Erythroblast (primary cell): ENCODE measurements at regions not wholly inside any gene's neighbourhood (a gene's known extent, or its start where the extent isn't known, plus 50 kb on each side); places are given as distances from the start of the nearest gene placed in this dataset.

ENCODE experiments used
- GATA1 ChIP-seq: IDR thresholded peaks from 2 replicates; pipeline ENCODE4 v1.6.1; 2011; ENCODE audit warnings: low read depth, mild to moderate bottlenecking, control low read depth, low read length, moderate library complexity
- POLR2A ChIP-seq: IDR thresholded peaks from 2 replicates; pipeline ENCODE4 v1.6.1; 2011; ENCODE audit warnings: mild to moderate bottlenecking, low read length

- TF ChIP-seq POLR2A (no peak), GATA1 (no peak)
Measured at GRCh38 chr1:81432654-81433109, 368.1 kb upstream of the ADGRL2 start.
